ENCODE measurements at regions not wholly inside any gene's neighbourhood (a gene's known extent, or its start where the extent isn't known, plus 50 kb on each side); places are given as distances from the start of the nearest gene placed in this dataset.
"Not testable (repeated sequence)": the region's sequence is repeated elsewhere in the genome, so short reads cannot be mapped to it uniquely, and the experiment has no call there.

- Histone ChIP-seq H3K27ac (ENCODE audit: low read length) (no peak overlapping the region), H3K27me3 (ENCODE audit: control insufficient read depth, insufficient read depth, low read length) (no peaks in the 10 kb centered on the region), H3K4me1 (ENCODE audit: control insufficient read depth, insufficient read depth, low read length) (no peaks in the 10 kb centered on the region), H3K4me3 (ENCODE audit: low read length) (no peak overlapping the region), H3K9me3 (ENCODE audit: control insufficient read depth, insufficient read depth, low read length) (no peaks in the 10 kb centered on the region), H3K36me3 (ENCODE audit: control insufficient read depth, insufficient read depth, low read length) (no peaks in the 10 kb centered on the region)
- Mint-ChIP-seq H3K9me3 (peaks cover 13 to 17% of the 10 kb centered on the region in 2 donors), H3K4me1 (no peaks in the 10 kb centered on the region), H3K36me3 (peaks cover 6% of the 10 kb centered on the region), H3K4me3 (no peak overlapping the region), H3K27me3 (ENCODE audit: low read depth in 2 of 2) (no peaks in the 10 kb centered on the region), H3K27ac (no peak overlapping the region)
- 71% methylated on average over 3 of the region's 4 CpGs for WGBS (ENCODE audit: insufficient coverage)
- TF ChIP-seq CTCF (IDR thresholded peaks at IDR 0.05) = no peak
- no peak for DNase-seq
- ATAC-seq = no peak
- intact Hi-C loops (cut with micrococcal nuclease) = no loop called here
Measured at GRCh38 chr13:89407357-89407756, 1736.2 kb downstream of the SLITRK5 start.

- 16% methylated on average over 2 of the region's 2 CpGs for WGBS (ENCODE audit: insufficient coverage)
- H3K27me3 Mint-ChIP-seq (ENCODE audit: low read depth in 2 of 2) = no peaks in the 10 kb centered on the region
- no peak for DNase-seq
- H3K4me3 ChIP-seq (ENCODE audit: low read length) = no peak overlapping the region
- no peaks in the 10 kb centered on the region for H3K4me1 Mint-ChIP-seq
- no peaks in the 10 kb centered on the region for H3K36me3 Mint-ChIP-seq
- ATAC-seq = no peak
- no peaks in the 10 kb centered on the region for H3K27me3 ChIP-seq (ENCODE audit: control insufficient read depth, insufficient read depth, low read length)
- H3K27ac ChIP-seq (ENCODE audit: low read length) = no peak overlapping the region
- H3K9me3 ChIP-seq (ENCODE audit: control insufficient read depth, insufficient read depth, low read length) = no peaks in the 10 kb centered on the region
- no peaks in the 10 kb centered on the region for H3K4me1 ChIP-seq (ENCODE audit: control insufficient read depth, insufficient read depth, low read length)
- H3K27ac Mint-ChIP-seq = no peak overlapping the region
- no peak overlapping the region for H3K4me3 Mint-ChIP-seq
- TF ChIP-seq CTCF (IDR thresholded peaks at IDR 0.05) = no peak
- peaks cover 11 to 23% of the 10 kb centered on the region in 2 donors for H3K9me3 Mint-ChIP-seq
- intact Hi-C loops (cut with micrococcal nuclease) = no loop called here
- H3K36me3 ChIP-seq (ENCODE audit: control insufficient read depth, insufficient read depth, low read length) = no peaks in the 10 kb centered on the region
Measured at GRCh38 chr13:89432997-89433396, 1761.8 kb downstream of the SLITRK5 start.

- H3K36me3 ChIP-seq (ENCODE audit: control insufficient read depth, insufficient read depth, low read length); intact Hi-C loops (cut with micrococcal nuclease); H3K27me3 Mint-ChIP-seq (ENCODE audit: low read depth in 2 of 2); H3K36me3 Mint-ChIP-seq; H3K27ac Mint-ChIP-seq; H3K4me3 ChIP-seq (ENCODE audit: low read length); H3K9me3 ChIP-seq (ENCODE audit: control insufficient read depth, insufficient read depth, low read length); H3K4me1 Mint-ChIP-seq; H3K27me3 ChIP-seq (ENCODE audit: control insufficient read depth, insufficient read depth, low read length); DNase-seq; H3K27ac ChIP-seq (ENCODE audit: low read length); H3K4me1 ChIP-seq (ENCODE audit: control insufficient read depth, insufficient read depth, low read length); ATAC-seq; H3K4me3 Mint-ChIP-seq: not testable (repeated sequence)
- WGBS (ENCODE audit: insufficient coverage) = 100% methylated on average over 4 of the region's 4 CpGs
- H3K9me3 Mint-ChIP-seq = peaks cover 11 to 21% of the 10 kb centered on the region in 2 donors
Measured at GRCh38 chr13:89434624-89435023, 1763.5 kb downstream of the SLITRK5 start.

- DNase-seq = no peak
- H3K4me3 Mint-ChIP-seq = no peak overlapping the region
- Histone ChIP-seq H3K27me3 (ENCODE audit: control insufficient read depth, insufficient read depth, low read length) (no peaks in the 10 kb centered on the region), H3K4me3 (ENCODE audit: low read length) (no peak overlapping the region), H3K4me1 (ENCODE audit: control insufficient read depth, insufficient read depth, low read length) (no peaks in the 10 kb centered on the region), H3K36me3 (ENCODE audit: control insufficient read depth, insufficient read depth, low read length) (no peaks in the 10 kb centered on the region), H3K27ac (ENCODE audit: low read length) (no peak overlapping the region), H3K9me3 (ENCODE audit: control insufficient read depth, insufficient read depth, low read length) (no peaks in the 10 kb centered on the region)
- ATAC-seq = no peak
- TF ChIP-seq CTCF (IDR thresholded peaks at IDR 0.05) = no peak
- H3K27ac Mint-ChIP-seq = no peak overlapping the region
- peaks cover 11% of the 10 kb centered on the region in 2 donors for H3K9me3 Mint-ChIP-seq
- 75% methylated on average over 1 of the region's 2 CpGs for WGBS (ENCODE audit: insufficient coverage)
- no peaks in the 10 kb centered on the region for H3K4me1 Mint-ChIP-seq
- H3K27me3 Mint-ChIP-seq (ENCODE audit: low read depth in 2 of 2) = no peaks in the 10 kb centered on the region
- H3K36me3 Mint-ChIP-seq = no peaks in the 10 kb centered on the region
- intact Hi-C loops (cut with micrococcal nuclease) = no loop called here
Measured at GRCh38 chr13:89454681-89455080, 1783.5 kb downstream of the SLITRK5 start.
